ENCODE measurements at regions not wholly inside any gene's neighbourhood (a gene's known extent, or its start where the extent isn't known, plus 50 kb on each side); places are given as distances from the start of the nearest gene placed in this dataset.
"Not testable (repeated sequence)": the region's sequence is repeated elsewhere in the genome, so short reads cannot be mapped to it uniquely, and the experiment has no call there.

GRCh38 chr12:72869024-72869423 lies 596.9 kb downstream of the TRHDE start:
- DNase-seq, result no peak

GRCh38 chr12:72872238-72872887 lies 600.2 kb downstream of the TRHDE start:
- no peak for DNase-seq

- no peak for DNase-seq
Measured at GRCh38 chr12:72872996-72873395, 600.8 kb downstream of the TRHDE start.

- no peak for DNase-seq
Measured at GRCh38 chr12:72876092-72876491, 603.9 kb downstream of the TRHDE start.

GRCh38 chr12:72888693-72889092 lies 616.5 kb downstream of the TRHDE start:
- no peak for DNase-seq

GRCh38 chr12:72889791-72890190 lies 617.6 kb downstream of the TRHDE start:
- DNase-seq, result no peak

GRCh38 chr12:72901685-72902084 lies 629.5 kb downstream of the TRHDE start:
- no peak for DNase-seq

- no peak for DNase-seq
Measured at GRCh38 chr12:72925716-72926115, 653.5 kb downstream of the TRHDE start.

GRCh38 chr12:72931838-72932237 lies 659.7 kb downstream of the TRHDE start:
- not testable (repeated sequence) for DNase-seq

- no peak for DNase-seq
Measured at GRCh38 chr12:72937486-72937885, 665.3 kb downstream of the TRHDE start.

- DNase-seq, result no peak
Measured at GRCh38 chr12:72957454-72957853, 685.3 kb downstream of the TRHDE start.

GRCh38 chr12:72966684-72967083 lies 694.5 kb downstream of the TRHDE start:
- DNase-seq, result no peak

GRCh38 chr12:72974954-72975555 lies 702.9 kb downstream of the TRHDE start:
- DNase-seq, result no peak

GRCh38 chr12:72978999-72979398 lies 706.8 kb downstream of the TRHDE start:
- no peak for DNase-seq

- DNase-seq, result no peak
Measured at GRCh38 chr12:72982356-72982755, 710.2 kb downstream of the TRHDE start.

GRCh38 chr12:72986963-72987362 lies 714.8 kb downstream of the TRHDE start:
- no peak for DNase-seq

- no peak for DNase-seq
Measured at GRCh38 chr12:72989458-72989947, 717.3 kb downstream of the TRHDE start.

GRCh38 chr12:72995029-72995428 lies 722.9 kb downstream of the TRHDE start:
- DNase-seq, result not testable (repeated sequence)

- no peak for DNase-seq
Measured at GRCh38 chr12:72995616-72996015, 723.4 kb downstream of the TRHDE start.

GRCh38 chr12:73001806-73002205 lies 729.6 kb downstream of the TRHDE start:
- not testable (repeated sequence) for DNase-seq

GRCh38 chr12:73002504-73002903 lies 730.3 kb downstream of the TRHDE start:
- DNase-seq, result not testable (repeated sequence)

GRCh38 chr12:73009138-73009834 lies 737.1 kb downstream of the TRHDE start:
- not testable (repeated sequence) for DNase-seq

- no peak for DNase-seq
Measured at GRCh38 chr12:73017981-73018380, 745.8 kb downstream of the TRHDE start.

- DNase-seq, result no peak
Measured at GRCh38 chr12:73053893-73054292, 781.7 kb downstream of the TRHDE start.

Data from CD4-positive, alpha-beta T cell treated with Interleukin-1 beta for 1 hour (primary cell).